ENCODE measurements at regions not wholly inside any gene's neighbourhood (a gene's known extent, or its start where the extent isn't known, plus 50 kb on each side); places are given as distances from the start of the nearest gene placed in this dataset.

GRCh38 chr4:22881411-22881810 lies 188.7 kb downstream of the GBA3 start:
- DNase-seq (ENCODE audit: low spot score) = no peak

- no peak for DNase-seq (ENCODE audit: low spot score)
Observed at GRCh38 chr4:22877486-22878052, 184.8 kb downstream of the GBA3 start.

GRCh38 chr4:22876270-22876669 lies 183.5 kb downstream of the GBA3 start:
- no peak for DNase-seq (ENCODE audit: low spot score)

- no peak for DNase-seq (ENCODE audit: low spot score)
Observed at GRCh38 chr4:22875587-22876257, 183.0 kb downstream of the GBA3 start.

- no peak for DNase-seq (ENCODE audit: low spot score)
Observed at GRCh38 chr4:22874334-22874912, 181.7 kb downstream of the GBA3 start.

- no peak for DNase-seq (ENCODE audit: low spot score)
Observed at GRCh38 chr4:22873899-22874298, 181.2 kb downstream of the GBA3 start.

GRCh38 chr4:22870847-22871449 lies 178.2 kb downstream of the GBA3 start:
- no peak for DNase-seq (ENCODE audit: low spot score)

GRCh38 chr4:22869235-22869634 lies 176.5 kb downstream of the GBA3 start:
- DNase-seq (ENCODE audit: low spot score) = no peak
